ENCODE measurements at regions not wholly inside any gene's neighbourhood (a gene's known extent, or its start where the extent isn't known, plus 50 kb on each side); places are given as distances from the start of the nearest gene placed in this dataset.

GRCh38 chr4:126364311-126364911 is 1049.7 kb downstream of the FAT4 start:
- Histone ChIP-seq H3K36me3 (no peaks in the 10 kb centered on the region), H3K9me3 (no peaks in the 10 kb centered on the region), H3K27ac (no peak overlapping the region), H3K4me3 (no peak overlapping the region), H3K4me1 (no peaks in the 10 kb centered on the region), H3K27me3 (no peaks in the 10 kb centered on the region)
- WGBS = 61% methylated on average over 1 of the region's 1 CpG
- DNase-seq (ENCODE audit: low spot score in 2 of 2) = no peak
- TF ChIP-seq CTCF (IDR thresholded peaks at IDR 0.05) = no peak
- no peak for TF ChIP-seq POLR2A (IDR thresholded peaks at IDR 0.05)
- TF ChIP-seq EP300 (IDR thresholded peaks at IDR 0.05) = no peak
- TF ChIP-seq POLR2AphosphoS5 (IDR thresholded peaks at IDR 0.05) = no peak

GRCh38 chr4:126369076-126369475 is 1054.3 kb downstream of the FAT4 start:
- no peak for TF ChIP-seq POLR2AphosphoS5 (IDR thresholded peaks at IDR 0.05)
- H3K27me3 ChIP-seq = no peaks in the 10 kb centered on the region
- H3K4me3 ChIP-seq = no peak overlapping the region
- H3K9me3 ChIP-seq = no peaks in the 10 kb centered on the region
- H3K4me1 ChIP-seq = no peaks in the 10 kb centered on the region
- H3K36me3 ChIP-seq = no peaks in the 10 kb centered on the region
- DNase-seq (ENCODE audit: low spot score in 2 of 2) = no peak
- H3K27ac ChIP-seq = no peak overlapping the region

- H3K27ac ChIP-seq = no peak overlapping the region
- no peak for TF ChIP-seq EP300 (IDR thresholded peaks at IDR 0.05)
- TF ChIP-seq CTCF (IDR thresholded peaks at IDR 0.05) = no peak
- no peak for TF ChIP-seq POLR2A (IDR thresholded peaks at IDR 0.05)
- TF ChIP-seq POLR2AphosphoS5 (IDR thresholded peaks at IDR 0.05) = no peak
- H3K36me3 ChIP-seq = no peaks in the 10 kb centered on the region
- H3K9me3 ChIP-seq = no peaks in the 10 kb centered on the region
- H3K4me1 ChIP-seq = peaks cover 7% of the 10 kb centered on the region
- no peaks in the 10 kb centered on the region for H3K27me3 ChIP-seq
- no peak overlapping the region for H3K4me3 ChIP-seq
- 78% methylated on average over 2 of the region's 2 CpGs for WGBS
- no peak for DNase-seq (ENCODE audit: low spot score in 2 of 2)
Observed at GRCh38 chr4:126372634-126373033, 1057.9 kb downstream of the FAT4 start.

GRCh38 chr4:126375462-126376054 is 1060.8 kb downstream of the FAT4 start:
- no peak for DNase-seq (ENCODE audit: low spot score in 2 of 2)
- Histone ChIP-seq H3K4me1 (peaks cover 7% of the 10 kb centered on the region), H3K27ac (peak overlapping the region; percentile 6), H3K4me3 (no peak overlapping the region), H3K27me3 (no peaks in the 10 kb centered on the region), H3K9me3 (no peaks in the 10 kb centered on the region), H3K36me3 (no peaks in the 10 kb centered on the region)
- TF ChIP-seq EP300 (IDR thresholded peaks at IDR 0.05) (no peak), POLR2A (IDR thresholded peaks at IDR 0.05) (no peak), POLR2AphosphoS5 (IDR thresholded peaks at IDR 0.05) (no peak), CTCF (IDR thresholded peaks at IDR 0.05) (no peak)
- WGBS = 23% methylated on average over 2 of the region's 2 CpGs

- H3K27me3 ChIP-seq = no peaks in the 10 kb centered on the region
- TF ChIP-seq CTCF (IDR thresholded peaks at IDR 0.05) = no peak
- no peak for TF ChIP-seq EP300 (IDR thresholded peaks at IDR 0.05)
- no peak for TF ChIP-seq POLR2A (IDR thresholded peaks at IDR 0.05)
- TF ChIP-seq POLR2AphosphoS5 (IDR thresholded peaks at IDR 0.05) = no peak
- H3K36me3 ChIP-seq = no peaks in the 10 kb centered on the region
- no peak overlapping the region for H3K4me3 ChIP-seq
- DNase-seq (ENCODE audit: low spot score in 2 of 2) = no peak
- no peaks in the 10 kb centered on the region for H3K4me1 ChIP-seq
- H3K27ac ChIP-seq = no peak overlapping the region
- H3K9me3 ChIP-seq = no peaks in the 10 kb centered on the region
Observed at GRCh38 chr4:126385954-126386353, 1071.2 kb downstream of the FAT4 start.

- no peaks in the 10 kb centered on the region for H3K4me1 ChIP-seq
- no peak overlapping the region for H3K4me3 ChIP-seq
- no peak for DNase-seq (ENCODE audit: low spot score in 2 of 2)
- no peaks in the 10 kb centered on the region for H3K9me3 ChIP-seq
- no peaks in the 10 kb centered on the region for H3K36me3 ChIP-seq
- no peaks in the 10 kb centered on the region for H3K27me3 ChIP-seq
- 84% methylated on average over 2 of the region's 2 CpGs for WGBS
- TF ChIP-seq CTCF (IDR thresholded peaks at IDR 0.05) = no peak
- no peak for TF ChIP-seq POLR2A (IDR thresholded peaks at IDR 0.05)
- TF ChIP-seq POLR2AphosphoS5 (IDR thresholded peaks at IDR 0.05) = no peak
- no peak for TF ChIP-seq EP300 (IDR thresholded peaks at IDR 0.05)
- no peak overlapping the region for H3K27ac ChIP-seq
Observed at GRCh38 chr4:126386512-126386911, 1071.8 kb downstream of the FAT4 start.

Data from suprapubic skin (tissue), 4 donors.